Activated CD4-positive, alpha-beta T cell treated with anti-CD3 and anti-CD28 coated beads, Interleukin-2, amount 50 U/mL, for 16 hours (primary cell): ENCODE measurements at regions not wholly inside any gene's neighbourhood (a gene's known extent, or its start where the extent isn't known, plus 50 kb on each side); places are given as distances from the start of the nearest gene placed in this dataset.

Source experiments
- DNase-seq: peaks from one replicate; pipeline ENCODE4 v3.0.0-alpha.2; 2020

GRCh38 chr2:201969241-201969937 lies 64.3 kb upstream of the FZD7 start:
- no peak for DNase-seq

DNA sequence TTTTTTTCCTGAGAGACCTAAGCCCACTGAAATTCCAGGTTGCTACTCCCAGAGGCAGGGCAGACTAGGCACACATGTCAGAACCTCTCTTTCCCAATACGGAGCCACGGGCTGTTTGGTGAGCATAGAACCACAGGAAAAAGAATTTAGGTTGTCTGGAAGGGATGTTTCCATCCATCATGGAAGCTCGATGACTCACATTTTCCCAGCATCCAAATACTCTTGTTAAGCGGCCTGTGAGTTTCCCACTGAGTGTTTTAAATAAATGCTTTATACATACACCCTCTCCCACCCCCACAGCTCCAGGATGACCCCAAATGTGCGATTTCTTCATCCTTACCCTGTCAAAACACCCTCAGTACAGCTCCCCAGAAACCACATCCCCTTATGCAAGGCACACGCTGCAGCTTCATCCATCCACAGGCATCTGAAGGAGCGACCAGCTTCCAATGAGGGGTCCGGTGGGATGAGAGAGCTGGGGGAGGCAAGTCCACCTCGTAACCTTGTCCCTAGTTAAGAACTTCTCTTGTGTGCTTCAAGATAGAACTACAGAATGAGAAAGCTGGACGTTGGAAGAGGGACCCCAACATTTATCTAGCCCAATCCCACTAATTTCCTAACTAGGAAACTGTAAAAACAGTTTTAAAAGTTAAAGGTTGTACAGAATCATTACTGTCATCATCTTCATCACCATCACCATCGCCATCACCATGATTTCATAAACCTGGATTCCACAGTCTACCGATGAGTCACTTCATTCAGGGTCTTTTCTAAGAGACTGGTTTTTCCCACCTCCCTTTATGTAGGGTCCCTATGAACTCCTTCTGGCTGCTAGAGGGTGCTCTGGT lies 63.5 kb upstream of the FZD7 start:
- DNase-seq = no peak

DNA sequence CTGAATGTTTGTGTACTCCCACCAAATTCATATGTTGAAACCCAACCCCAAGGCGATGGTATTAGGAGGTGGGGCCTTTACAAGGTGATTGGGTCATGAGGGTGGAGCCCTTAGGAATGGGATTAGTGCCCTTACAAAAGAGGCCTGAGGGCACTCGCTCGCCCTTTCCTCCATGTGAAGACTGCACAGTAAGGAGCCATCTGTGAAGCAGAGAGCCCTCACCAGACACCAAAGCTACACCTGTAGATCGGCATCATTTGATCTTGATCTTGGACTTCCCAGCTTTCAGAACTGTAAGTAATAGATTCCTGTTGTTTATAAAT lies 62.9 kb upstream of the FZD7 start:
- DNase-seq = no peak

DNA sequence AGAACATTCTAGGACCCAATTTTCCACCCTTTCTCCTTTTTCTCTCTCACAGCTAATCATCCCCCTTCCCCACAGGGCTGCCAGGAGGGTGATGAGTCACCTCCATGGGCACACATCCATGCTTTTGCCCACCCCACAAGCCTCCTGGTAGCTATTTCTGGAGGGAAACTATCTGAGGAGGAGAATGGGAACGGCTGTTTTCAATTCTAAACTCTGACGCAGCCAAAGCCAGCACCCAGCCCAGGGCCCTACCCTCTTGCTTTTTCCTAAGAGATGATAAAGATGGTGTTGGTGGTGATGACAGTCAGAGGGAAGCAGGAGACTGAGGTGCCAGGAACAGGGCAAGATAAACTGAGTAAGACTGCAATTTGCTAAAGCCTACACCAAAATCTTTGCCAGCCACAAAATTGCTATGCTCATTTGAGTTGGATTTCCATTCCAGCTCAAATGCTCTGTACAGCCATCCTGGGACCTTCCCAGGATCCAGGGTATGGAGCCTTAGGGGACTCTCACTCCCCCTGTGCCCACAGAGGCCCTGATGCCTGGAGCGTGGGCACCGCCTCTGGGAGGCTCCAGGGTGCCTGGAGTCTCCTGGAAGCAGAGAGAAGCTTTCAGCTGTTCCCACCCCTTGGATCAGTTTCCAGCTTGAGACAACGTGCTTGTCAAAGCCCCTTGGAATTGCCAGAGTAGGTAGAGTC lies 62.0 kb upstream of the FZD7 start:
- no peak for DNase-seq

- DNase-seq = no peak
Observed at GRCh38 chr2:201972621-201973255, 60.9 kb upstream of the FZD7 start.

- DNase-seq = no peak
Observed at GRCh38 chr2:201973305-201973928, 60.2 kb upstream of the FZD7 start.

- DNase-seq = no peak
Observed at GRCh38 chr2:201974171-201975100, 59.2 kb upstream of the FZD7 start.

GRCh38 chr2:201975434-201975833 lies 58.2 kb upstream of the FZD7 start:
- DNase-seq = no peak

DNA sequence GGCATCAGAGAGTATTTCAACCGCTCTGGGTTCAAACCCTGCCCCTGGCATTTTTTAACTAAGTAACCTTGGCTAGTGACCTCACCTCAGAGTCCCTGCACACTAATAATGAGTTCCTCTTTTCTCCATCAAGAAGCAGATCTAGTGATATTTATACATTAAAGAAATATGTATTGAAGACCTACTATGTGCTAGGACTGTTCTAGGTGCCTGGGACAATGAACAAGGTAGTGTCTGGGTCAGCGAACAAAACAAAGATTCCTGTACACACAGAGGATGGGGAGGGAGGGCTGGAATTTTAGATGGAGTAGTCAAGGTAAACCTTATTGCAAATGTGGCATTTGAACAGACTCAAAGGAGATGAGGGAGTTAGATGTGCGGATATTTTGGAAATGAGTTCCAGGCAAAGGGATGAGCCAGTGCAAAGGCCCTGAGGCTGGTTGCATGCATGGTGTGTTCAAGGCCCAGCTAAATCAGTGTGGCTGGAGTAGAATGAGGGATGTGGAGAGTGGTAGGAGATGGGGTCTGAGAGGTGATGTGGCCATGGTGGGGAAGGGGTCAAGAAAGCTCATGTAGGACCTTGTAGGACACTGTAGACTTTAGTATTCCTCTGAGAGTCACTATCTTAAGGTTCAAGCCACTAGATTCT lies 57.6 kb upstream of the FZD7 start:
- DNase-seq = no peak

- DNase-seq = no peak
Observed at GRCh38 chr2:201977651-201978050, 56.0 kb upstream of the FZD7 start.

DNA sequence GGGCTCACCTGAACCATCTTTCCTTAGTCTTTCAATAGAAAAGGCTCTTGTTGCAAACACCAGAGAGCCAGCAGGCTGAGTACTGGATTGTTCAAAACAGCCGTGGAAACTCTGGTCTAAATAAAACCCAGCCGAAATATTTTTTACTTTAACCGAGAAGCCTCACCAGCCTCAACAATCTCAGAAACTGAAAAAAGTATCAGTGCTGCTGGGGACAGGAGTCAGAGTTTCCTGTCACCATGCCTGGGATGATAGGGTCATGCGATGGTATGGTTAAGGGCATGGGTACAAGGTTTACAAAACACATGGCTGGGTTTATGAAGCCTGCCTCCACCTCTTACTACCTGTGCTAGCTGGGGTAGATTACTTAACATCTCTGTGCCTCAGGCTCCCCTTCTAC lies 55.3 kb upstream of the FZD7 start:
- no peak for DNase-seq

DNA sequence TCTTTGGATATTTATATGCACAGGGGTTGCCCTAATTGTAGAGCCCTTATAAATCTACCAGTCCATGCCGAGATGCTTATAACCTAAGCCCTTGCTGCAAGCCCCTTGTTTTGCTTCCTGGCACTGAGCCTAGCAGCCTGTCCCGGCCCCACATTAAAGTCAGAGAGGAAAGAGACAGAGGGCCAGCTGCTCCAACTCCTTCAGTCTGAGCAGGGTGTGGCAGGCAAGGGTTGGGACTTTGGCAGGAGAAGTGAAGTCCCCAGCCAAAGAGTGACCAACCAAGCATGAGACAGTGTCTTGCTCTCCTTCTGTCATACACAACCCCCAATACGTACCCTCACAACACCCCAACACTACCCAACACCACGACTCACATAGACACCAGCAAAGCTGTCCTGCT lies 54.7 kb upstream of the FZD7 start:
- DNase-seq = no peak

DNA sequence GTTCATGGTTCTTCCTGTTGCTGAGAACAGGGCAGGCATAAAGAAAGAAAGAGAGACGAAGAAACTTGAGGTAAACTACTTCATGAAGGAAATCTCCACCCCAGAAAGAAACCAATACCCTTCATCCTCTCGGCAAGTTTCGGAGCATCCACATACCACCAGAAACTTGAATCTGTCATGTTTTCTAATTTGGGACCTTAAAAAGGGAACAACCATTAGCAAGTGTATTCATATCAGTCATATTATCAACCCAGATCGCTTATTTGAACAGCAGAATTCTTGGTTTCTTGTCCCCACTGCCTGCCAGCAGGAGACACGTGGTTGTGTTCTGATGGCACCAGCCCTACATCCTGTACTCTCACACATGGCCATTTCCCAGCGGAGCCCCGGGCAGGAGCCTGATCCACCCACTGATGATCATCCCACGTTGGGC lies 53.2 kb upstream of the FZD7 start:
- no peak for DNase-seq

GRCh38 chr2:201980946-201981345 lies 52.7 kb upstream of the FZD7 start:
- no peak for DNase-seq

GRCh38 chr2:201983174-201983573 lies 50.5 kb upstream of the FZD7 start:
- no peak for DNase-seq

DNA sequence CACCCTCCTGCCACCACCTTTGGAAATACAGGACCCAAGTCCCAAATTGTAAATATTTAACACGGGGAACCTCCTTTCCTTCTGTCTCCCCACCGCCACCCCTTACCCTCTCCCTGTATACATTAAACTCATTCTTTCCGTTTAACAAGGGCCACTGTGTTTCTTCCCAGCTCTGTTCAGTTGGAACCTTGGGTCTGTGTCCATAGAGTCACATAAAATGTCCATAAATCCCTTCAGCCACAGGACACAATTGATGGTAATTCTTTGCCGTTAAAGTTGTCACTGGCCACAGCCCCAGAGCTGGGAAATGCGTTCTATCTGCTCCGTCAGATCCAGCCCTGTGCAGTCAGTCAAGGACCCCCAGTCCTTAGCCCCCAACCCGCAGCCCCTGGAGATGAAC lies 49.9 kb upstream of the FZD7 start:
- no peak for DNase-seq
